ENCODE measurements at regions not wholly inside any gene's neighbourhood (a gene's known extent, or its start where the extent isn't known, plus 50 kb on each side); places are given as distances from the start of the nearest gene placed in this dataset.

GRCh38 chr1:88009916-88010315 lies 674.2 kb upstream of the PKN2 start:
- H3K4me2 ChIP-seq (replicated peaks; ENCODE audit: extremely low read depth, low read length, poor library complexity, severe bottlenecking), result no peak overlapping the region
- H3K4me1 ChIP-seq (ENCODE audit: control insufficient read depth in 1 of 2, insufficient read depth in 2 of 2, low read length in 2 of 2), result no peaks in the 10 kb centered on the region
- no peak for DNase-seq
- no peak overlapping the region for H3K27ac ChIP-seq (ENCODE audit: low read depth in 1 of 2, low read length in 2 of 2)
- H4K20me1 ChIP-seq (ENCODE audit: insufficient read depth, low read length), result no peaks in the 10 kb centered on the region
- Mint-ChIP-seq H3K4me3 (no peak overlapping the region), H3K9me3 (no peaks in the 10 kb centered on the region), H3K36me3 (no peaks in the 10 kb centered on the region), H3K4me1 (no peaks in the 10 kb centered on the region), H3K27ac (no peak overlapping the region), H3K27me3 (ENCODE audit: low read depth in 3 of 3) (peaks cover 0 to 1% (median 0%) of the 10 kb centered on the region in 3 donors)
- H3K4me3 ChIP-seq (replicated peaks in 1 of 3; ENCODE audit: low read depth in 2 of 3, low read length in 3 of 3), result no peak overlapping the region
- H3K79me2 ChIP-seq (ENCODE audit: insufficient read depth, low read length), result no peaks in the 10 kb centered on the region
- WGBS (ENCODE audit: insufficient coverage), result no CpG with 5 or more reads among the region's 1 CpG
- H3K9ac ChIP-seq (ENCODE audit: insufficient read depth, low read length, poor library complexity, severe bottlenecking), result no peak overlapping the region
- no peak overlapping the region for H2AFZ ChIP-seq (ENCODE audit: insufficient read depth, low read depth, low read length, poor library complexity, severe bottlenecking)
- no peak for TF ChIP-seq CTCF (IDR thresholded peaks at IDR 0.05)
- no peaks in the 10 kb centered on the region for H3K36me3 ChIP-seq (replicated peaks in 1 of 2; ENCODE audit: control insufficient read depth in 1 of 2, insufficient read depth in 2 of 2, low read length in 2 of 2)
- no peaks in the 10 kb centered on the region for H3K9me3 ChIP-seq (replicated peaks in 1 of 2; ENCODE audit: control insufficient read depth in 1 of 2, insufficient read depth in 1 of 2, low read length in 2 of 2)
- intact Hi-C loops (cut with micrococcal nuclease), result no loop called here
- no peaks in the 10 kb centered on the region for H3K27me3 ChIP-seq (ENCODE audit: control insufficient read depth in 2 of 2, insufficient read depth in 2 of 2, low read length in 2 of 2)

DNA sequence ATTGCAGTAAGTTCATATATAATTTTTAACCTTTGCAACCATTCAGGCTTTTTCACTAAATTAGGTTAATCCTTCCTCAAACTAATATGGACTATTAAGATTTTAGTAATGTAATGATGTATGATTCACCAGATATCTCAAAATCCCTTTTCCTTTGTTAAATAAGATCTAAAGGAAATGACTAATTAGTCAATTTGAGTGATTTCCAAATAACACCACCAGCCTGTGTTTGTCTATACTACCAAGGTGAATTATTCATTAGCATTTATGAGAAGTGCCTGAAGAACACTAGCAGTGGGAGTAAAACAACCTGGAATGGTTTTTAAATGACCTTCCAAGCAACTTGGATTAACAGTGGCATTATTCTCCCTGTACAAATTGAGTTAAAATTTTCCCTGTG lies 670.6 kb upstream of the PKN2 start:
- Histone ChIP-seq H3K9me3 (replicated peaks in 1 of 2; ENCODE audit: control insufficient read depth in 1 of 2, insufficient read depth in 1 of 2, low read length in 2 of 2) (no peaks in the 10 kb centered on the region), H3K36me3 (replicated peaks in 1 of 2; ENCODE audit: control insufficient read depth in 1 of 2, insufficient read depth in 2 of 2, low read length in 2 of 2) (no peaks in the 10 kb centered on the region), H3K9ac (ENCODE audit: insufficient read depth, low read length, poor library complexity, severe bottlenecking) (no peak overlapping the region), H3K4me1 (ENCODE audit: control insufficient read depth in 1 of 2, insufficient read depth in 2 of 2, low read length in 2 of 2) (no peaks in the 10 kb centered on the region), H3K4me2 (replicated peaks; ENCODE audit: extremely low read depth, low read length, poor library complexity, severe bottlenecking) (no peak overlapping the region), H3K27me3 (ENCODE audit: control insufficient read depth in 2 of 2, insufficient read depth in 2 of 2, low read length in 2 of 2) (no peaks in the 10 kb centered on the region), H4K20me1 (ENCODE audit: insufficient read depth, low read length) (no peaks in the 10 kb centered on the region), H3K4me3 (replicated peaks in 1 of 3; ENCODE audit: low read depth in 2 of 3, low read length in 3 of 3) (no peak overlapping the region), H2AFZ (ENCODE audit: insufficient read depth, low read depth, low read length, poor library complexity, severe bottlenecking) (no peak overlapping the region), H3K79me2 (ENCODE audit: insufficient read depth, low read length) (no peaks in the 10 kb centered on the region), H3K27ac (ENCODE audit: low read depth in 1 of 2, low read length in 2 of 2) (no peak overlapping the region)
- Mint-ChIP-seq H3K36me3 (no peaks in the 10 kb centered on the region), H3K9me3 (no peaks in the 10 kb centered on the region), H3K27me3 (ENCODE audit: low read depth in 3 of 3) (peaks cover 0 to 1% (median 0%) of the 10 kb centered on the region in 3 donors), H3K4me1 (no peaks in the 10 kb centered on the region), H3K27ac (no peak overlapping the region), H3K4me3 (no peak overlapping the region)
- intact Hi-C loops (cut with micrococcal nuclease), result no loop called here
- no peak for TF ChIP-seq CTCF (IDR thresholded peaks at IDR 0.05)
- no peak for DNase-seq

Data from CD14-positive monocyte (primary cell).